ENCODE measurements at regions not wholly inside any gene's neighbourhood (a gene's known extent, or its start where the extent isn't known, plus 50 kb on each side); places are given as distances from the start of the nearest gene placed in this dataset.
A peak's percentile ranks its signal among the peaks of the same experiment; 100 is the strongest.
"Not testable (repeated sequence)": the region's sequence is repeated elsewhere in the genome, so short reads cannot be mapped to it uniquely, and the experiment has no call there.

- DNase-seq: peak; percentile 53 to 61
Observed at GRCh38 chr12:68984796-68985573, 52.0 kb upstream of the CPM start.

- DNase-seq: not testable (repeated sequence)
Observed at GRCh38 chr12:68997526-68997925, 64.6 kb upstream of the CPM start.

- peak; percentile 36 to 44 for DNase-seq
Observed at GRCh38 chr12:68998041-68998440, 65.1 kb upstream of the CPM start.

- no peak for DNase-seq
Observed at GRCh38 chr12:69000074-69000473, 67.1 kb upstream of the CPM start.

- no peak for DNase-seq
Observed at GRCh38 chr12:69000540-69001243, 67.7 kb upstream of the CPM start.

GRCh38 chr12:69001251-69001650 is 68.3 kb upstream of the CPM start:
- no peak for DNase-seq

GRCh38 chr12:69002969-69003368 is 70.0 kb upstream of the CPM start:
- DNase-seq: no peak

- no peak for DNase-seq
Observed at GRCh38 chr12:69003991-69004390, 71.0 kb upstream of the CPM start.

- DNase-seq: peak; percentile 25
Observed at GRCh38 chr12:69007101-69007854, 74.3 kb upstream of the CPM start.

- DNase-seq: no peak
Observed at GRCh38 chr12:69007855-69008351, 74.9 kb upstream of the CPM start.

- no peak for DNase-seq
Observed at GRCh38 chr12:69008520-69008919, 75.5 kb upstream of the CPM start.

GRCh38 chr12:69014047-69014446 is 81.1 kb upstream of the CPM start:
- DNase-seq: no peak

- DNase-seq: no peak
Observed at GRCh38 chr12:69015017-69015416, 82.0 kb upstream of the CPM start.

GRCh38 chr12:69015831-69016230 is 82.9 kb upstream of the CPM start:
- DNase-seq: no peak

GRCh38 chr12:69019082-69019481 is 86.1 kb upstream of the CPM start:
- DNase-seq: no peak

- DNase-seq: no peak
Observed at GRCh38 chr12:69019910-69020309, 86.9 kb upstream of the CPM start.

- DNase-seq: no peak
Observed at GRCh38 chr12:69022674-69023073, 89.7 kb upstream of the CPM start.

GRCh38 chr12:69023840-69024239 is 90.9 kb upstream of the CPM start:
- no peak for DNase-seq

- DNase-seq: no peak
Observed at GRCh38 chr12:69024413-69024812, 91.4 kb upstream of the CPM start.

- no peak for DNase-seq
Observed at GRCh38 chr12:69024907-69025306, 91.9 kb upstream of the CPM start.

- DNase-seq: peak; percentile 18 to 21
Observed at GRCh38 chr12:69026336-69026735, 93.4 kb upstream of the CPM start.

- peak in 1 of 2 experiments; percentile 9 for DNase-seq
Observed at GRCh38 chr12:69027411-69027881, 94.5 kb upstream of the CPM start.

All from Kasumi-1 (cell line).